ENCODE measurements at regions not wholly inside any gene's neighbourhood (a gene's known extent, or its start where the extent isn't known, plus 50 kb on each side); places are given as distances from the start of the nearest gene placed in this dataset.

DNA sequence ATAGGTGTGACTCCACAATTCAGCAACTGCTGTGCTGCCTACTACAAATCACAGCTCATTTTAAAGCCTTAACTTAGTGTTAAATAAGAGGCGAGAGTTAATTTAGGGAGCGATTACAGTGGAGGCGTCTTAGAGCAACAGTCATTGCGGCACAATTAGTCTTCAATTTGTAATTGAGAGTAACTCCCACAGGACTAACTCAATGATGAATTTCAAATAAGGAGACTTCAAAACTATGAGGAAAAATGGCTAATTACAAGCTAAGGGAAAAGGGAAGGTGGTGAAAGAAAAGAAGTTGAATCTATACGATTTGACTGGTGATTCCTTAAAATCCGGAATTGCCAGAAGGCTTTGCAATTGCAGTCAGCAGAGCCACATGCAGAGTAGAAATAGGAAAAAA is 63.7 kb upstream of the FOXB1 start:
- no peak for TF ChIP-seq CTCF (IDR thresholded peaks at IDR 0.05)
- TF ChIP-seq EP300 (IDR thresholded peaks at IDR 0.05): no peak
- no peak for TF ChIP-seq POLR2A (IDR thresholded peaks at IDR 0.05)
